ENCODE measurements at regions not wholly inside any gene's neighbourhood (a gene's known extent, or its start where the extent isn't known, plus 50 kb on each side); places are given as distances from the start of the nearest gene placed in this dataset.

- no peak for TF ChIP-seq CTCF (IDR thresholded peaks at IDR 0.05; ENCODE audit: low read length)
- TF ChIP-seq EZH2 (optimal IDR thresholded peaks at IDR 0.05; ENCODE audit: low read depth, low read length) = no peak
- no peak for TF ChIP-seq EZH2phosphoT487 (IDR thresholded peaks at IDR 0.05; ENCODE audit: low read length)
Measured at GRCh38 chr5:39586185-39586584, 161.4 kb upstream of the DAB2 start.

Measured in MM.1S (cell line).